A673 (cell line): ENCODE measurements at regions not wholly inside any gene's neighbourhood (a gene's known extent, or its start where the extent isn't known, plus 50 kb on each side); places are given as distances from the start of the nearest gene placed in this dataset.

ENCODE experiments used
- BruUV-seq: library from RNA; stranded (reverse); fragments of 400-500 nt; replicated peaks from 2 replicates; lab custom pipeline; 2021; lab: Mats Ljungman, UMichigan
- CTCF ChIA-PET: fragments of 300-600 bp; sonication (Branson Sonifier 250); formaldehyde crosslinking; loops from one replicate; lab custom pipeline; 2022; ENCODE audit warnings: antibody characterized with exemption; lab: Charles Lee
- POLR2A ChIA-PET: fragments of 300-600 bp; sonication (Branson Sonifier 250); formaldehyde crosslinking; loops from one replicate; lab custom pipeline; 2022; ENCODE audit warnings: antibody characterized with exemption; ENCODE audit not compliant: low non-redundant PET; lab: Charles Lee
- DNase-seq: peaks from one replicate; pipeline ENCODE4 v3.0.0-alpha.2; 2015; ENCODE audit warnings: low spot score
- H3K27ac ChIP-seq: fragments of 200-600 bp; sonication (generic); 2 replicates; pipeline ENCODE4 v1.5.1; 2016; ENCODE audit warnings: mixed run types, low read depth, mild to moderate bottlenecking, mixed read lengths, antibody characterized with exemption, low read length; ENCODE audit not compliant: poor library complexity, severe bottlenecking
- H3K27me3 ChIP-seq: fragments of 200-600 bp; sonication (generic); replicated peaks from 2 replicates; pipeline ENCODE4 v1.6.1; 2017; ENCODE audit warnings: mixed run types, low read depth, mild to moderate bottlenecking, mixed read lengths, antibody characterized with exemption, low read length; ENCODE audit not compliant: insufficient read depth, poor library complexity
- H3K36me3 ChIP-seq: fragments of 200-600 bp; sonication (generic); 2 replicates; pipeline ENCODE4 v1.6.1; 2016; ENCODE audit warnings: mixed run types, mild to moderate bottlenecking, mixed read lengths, antibody characterized with exemption, low read length; ENCODE audit not compliant: insufficient read depth, poor library complexity, severe bottlenecking
- H3K4me1 ChIP-seq: fragments of 200-600 bp; sonication (generic); 2 replicates; pipeline ENCODE4 v1.6.1; 2017; ENCODE audit warnings: mixed run types, mild to moderate bottlenecking, mixed read lengths, antibody characterized with exemption, low read length; ENCODE audit not compliant: insufficient read depth, poor library complexity, severe bottlenecking
- H3K4me3 ChIP-seq: fragments of 200-600 bp; sonication (generic); 2 replicates; pipeline ENCODE4 v1.5.1; 2016; ENCODE audit warnings: low read depth, mixed run types, mild to moderate bottlenecking, mixed read lengths, low read length; ENCODE audit not compliant: poor library complexity, severe bottlenecking
- H3K9me3 ChIP-seq: fragments of 200-600 bp; sonication (generic); 2 replicates; pipeline ENCODE4 v1.6.1; 2016; ENCODE audit warnings: mixed run types, low read depth, mild to moderate bottlenecking, mixed read lengths, antibody characterized with exemption, low read length; ENCODE audit not compliant: poor library complexity, severe bottlenecking
- EZH2 ChIP-seq: fragments of 200-600 bp; sonication (generic); IDR thresholded peaks from 2 replicates; pipeline ENCODE4 v1.6.1; 2017; ENCODE audit warnings: borderline replicate concordance, low read depth, mild to moderate bottlenecking, mixed read lengths, antibody characterized with exemption, low read length; ENCODE audit not compliant: poor library complexity, severe bottlenecking
- intact Hi-C: fragments of 100-400 bp; cut with micrococcal nuclease; formaldehyde crosslinking; loops from one replicate; pipeline ENCODE4 v1.10.0; 2022; ENCODE audit not compliant: unreplicated experiment
- TF ChIP-seq, protein P1 (sequence below): fragments of 300-800, 200-600 bp; sonication (generic); conservative IDR thresholded peaks from 2 replicates; pipeline ENCODE4 v1.5.1; 2017; ENCODE audit warnings: low read depth, mild to moderate bottlenecking, antibody characterized with exemption, low read length, moderate library complexity, mixed read lengths

- DNase-seq, result no peak
- CTCF ChIA-PET, result no interaction called here
- Histone ChIP-seq H3K4me1 (peaks cover 39% of the 10 kb centered on the region), H3K27ac (no peak overlapping the region), H3K36me3 (no peaks in the 10 kb centered on the region), H3K4me3 (no peak overlapping the region), H3K27me3 (no peaks in the 10 kb centered on the region), H3K9me3 (no peaks in the 10 kb centered on the region)
- TF ChIP-seq, protein P1, sequence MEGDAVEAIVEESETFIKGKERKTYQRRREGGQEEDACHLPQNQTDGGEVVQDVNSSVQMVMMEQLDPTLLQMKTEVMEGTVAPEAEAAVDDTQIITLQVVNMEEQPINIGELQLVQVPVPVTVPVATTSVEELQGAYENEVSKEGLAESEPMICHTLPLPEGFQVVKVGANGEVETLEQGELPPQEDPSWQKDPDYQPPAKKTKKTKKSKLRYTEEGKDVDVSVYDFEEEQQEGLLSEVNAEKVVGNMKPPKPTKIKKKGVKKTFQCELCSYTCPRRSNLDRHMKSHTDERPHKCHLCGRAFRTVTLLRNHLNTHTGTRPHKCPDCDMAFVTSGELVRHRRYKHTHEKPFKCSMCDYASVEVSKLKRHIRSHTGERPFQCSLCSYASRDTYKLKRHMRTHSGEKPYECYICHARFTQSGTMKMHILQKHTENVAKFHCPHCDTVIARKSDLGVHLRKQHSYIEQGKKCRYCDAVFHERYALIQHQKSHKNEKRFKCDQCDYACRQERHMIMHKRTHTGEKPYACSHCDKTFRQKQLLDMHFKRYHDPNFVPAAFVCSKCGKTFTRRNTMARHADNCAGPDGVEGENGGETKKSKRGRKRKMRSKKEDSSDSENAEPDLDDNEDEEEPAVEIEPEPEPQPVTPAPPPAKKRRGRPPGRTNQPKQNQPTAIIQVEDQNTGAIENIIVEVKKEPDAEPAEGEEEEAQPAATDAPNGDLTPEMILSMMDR, result no peak
- TF ChIP-seq EZH2, result no peak
- no TSS peak for BruUV-seq
- POLR2A ChIA-PET, result no interaction called here
- intact Hi-C loops, result no loop called here
These were observed 736.1 kb downstream of the HDGFL1 start for GRCh38 chr6:23305325-23305943.

DNA sequence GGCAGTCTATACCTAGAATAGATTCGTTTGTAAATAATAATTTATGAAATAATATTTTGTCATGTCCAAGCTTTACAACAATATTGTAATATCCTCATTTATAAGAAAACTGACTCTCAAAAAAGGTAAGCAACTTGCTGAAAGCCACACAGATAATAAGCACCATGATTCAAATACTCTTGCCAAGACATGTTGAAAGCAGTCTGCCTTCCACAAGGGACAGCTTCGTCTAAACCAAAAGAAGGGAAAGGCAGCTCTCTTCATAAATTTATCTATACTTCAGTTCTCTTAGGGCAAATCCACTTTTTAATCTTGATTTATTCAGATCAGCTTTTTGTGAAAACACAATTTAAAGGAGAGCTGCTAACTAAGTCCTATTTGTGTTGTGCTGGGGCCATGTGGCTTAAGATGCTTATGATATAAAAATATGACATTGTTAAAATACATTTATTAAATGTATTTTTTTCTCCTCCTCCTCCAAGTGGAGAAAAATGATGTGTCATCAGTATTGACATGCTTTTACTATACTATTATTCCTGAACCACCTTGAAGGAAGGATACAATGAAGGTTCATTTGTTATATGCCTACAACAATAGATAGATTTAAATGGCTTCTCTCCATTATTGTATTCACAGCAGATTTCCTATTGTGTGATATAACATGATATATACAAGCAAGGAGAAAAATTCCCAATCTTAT is 737.0 kb downstream of the HDGFL1 start:
- CTCF ChIA-PET, result no interaction called here

GRCh38 chr6:23307516-23307915 is 738.1 kb downstream of the HDGFL1 start:
- intact Hi-C loops, result no loop called here
- no peaks in the 10 kb centered on the region for H3K36me3 ChIP-seq
- TF ChIP-seq, protein P1, result no peak
- TF ChIP-seq EZH2, result no peak
- no TSS peak for BruUV-seq
- CTCF ChIA-PET, result no interaction called here
- peaks cover 24% of the 10 kb centered on the region for H3K4me1 ChIP-seq
- no peaks in the 10 kb centered on the region for H3K9me3 ChIP-seq
- no peak overlapping the region for H3K27ac ChIP-seq
- POLR2A ChIA-PET, result no interaction called here
- no peak overlapping the region for H3K4me3 ChIP-seq
- H3K27me3 ChIP-seq, result no peaks in the 10 kb centered on the region
- no peak for DNase-seq

More for the DNA sequence above, 737.0 kb downstream of the HDGFL1 start:
- POLR2A ChIA-PET, result no interaction called here
- Histone ChIP-seq H3K36me3 (no peaks in the 10 kb centered on the region), H3K4me1 (peaks cover 29% of the 10 kb centered on the region), H3K4me3 (no peak overlapping the region), H3K9me3 (no peaks in the 10 kb centered on the region), H3K27ac (no peak overlapping the region), H3K27me3 (no peaks in the 10 kb centered on the region)
- BruUV-seq, result no TSS peak
- no peak for DNase-seq
- intact Hi-C loops, result no loop called here
- TF ChIP-seq, protein P1, result no peak
- no peak for TF ChIP-seq EZH2
